Raji (cell line): ENCODE measurements at regions not wholly inside any gene's neighbourhood (a gene's known extent, or its start where the extent isn't known, plus 50 kb on each side); places are given as distances from the start of the nearest gene placed in this dataset.

Source experiments
- POLR2A ChIP-seq: IDR thresholded peaks from 2 replicates; pipeline ENCODE4 v1.6.1; 2011; ENCODE audit warnings: low read depth, low read length, control low read depth; ENCODE audit not compliant: insufficient read depth

DNA sequence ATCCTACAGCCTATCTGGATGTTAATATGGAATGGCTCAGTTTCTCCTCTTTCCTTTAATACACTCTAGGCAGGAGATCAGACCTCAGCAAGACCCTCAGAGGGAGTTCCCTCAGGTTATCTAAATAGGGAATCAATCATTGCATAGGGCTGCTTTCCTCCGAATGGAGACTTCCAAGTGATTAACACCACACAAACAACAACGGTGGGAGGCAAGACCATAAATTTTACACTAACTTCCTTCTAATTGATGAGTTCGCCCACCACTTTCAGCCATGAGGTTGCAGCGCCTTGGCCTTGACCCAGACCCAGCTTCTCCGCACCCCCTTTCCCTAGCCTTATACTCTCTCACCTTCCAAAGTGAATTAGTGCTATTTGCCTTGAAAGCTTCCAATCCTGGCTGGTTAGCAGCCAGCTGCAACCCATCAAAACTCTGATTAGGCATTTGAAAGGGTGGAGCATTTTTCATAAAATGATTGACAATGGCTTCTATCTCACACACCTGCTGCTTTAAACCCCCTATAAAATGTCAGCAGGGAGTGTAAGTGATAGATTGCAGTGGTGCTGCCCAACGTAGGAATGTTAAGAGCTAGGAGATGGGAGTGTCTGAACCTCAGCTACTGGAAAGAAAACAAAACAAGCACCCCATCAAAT, 534.9 kb upstream of the USP24 start:
- no peak for TF ChIP-seq POLR2A

DNA sequence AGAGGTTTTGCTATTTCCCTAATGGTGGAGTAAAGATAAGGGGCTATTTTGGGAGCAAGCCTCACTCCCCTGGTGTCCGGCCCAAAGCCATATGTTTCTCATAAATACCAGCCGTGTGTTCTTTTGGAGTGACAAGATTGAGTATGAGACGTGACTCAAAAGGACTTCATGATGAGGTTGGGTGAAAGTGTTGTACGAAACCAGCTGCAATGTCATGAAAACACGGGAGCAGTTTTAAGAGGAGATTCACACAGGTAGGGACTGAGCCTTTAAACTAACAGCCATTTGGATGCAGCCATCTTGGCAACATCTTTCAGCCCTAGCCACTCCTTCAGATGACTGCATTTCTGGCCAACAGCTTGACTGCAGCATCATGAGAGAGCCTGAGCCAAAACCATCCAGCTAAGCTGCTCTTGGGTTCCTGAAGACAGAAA, 532.3 kb upstream of the USP24 start:
- TF ChIP-seq POLR2A = no peak

- no peak for TF ChIP-seq POLR2A
Measured at GRCh38 chr1:55746710-55747109, 531.5 kb upstream of the USP24 start.

- no peak for TF ChIP-seq POLR2A
Measured at GRCh38 chr1:55741516-55741915, 526.4 kb upstream of the USP24 start.

- TF ChIP-seq POLR2A = no peak
Measured at GRCh38 chr1:55735106-55735505, 519.9 kb upstream of the USP24 start.

DNA sequence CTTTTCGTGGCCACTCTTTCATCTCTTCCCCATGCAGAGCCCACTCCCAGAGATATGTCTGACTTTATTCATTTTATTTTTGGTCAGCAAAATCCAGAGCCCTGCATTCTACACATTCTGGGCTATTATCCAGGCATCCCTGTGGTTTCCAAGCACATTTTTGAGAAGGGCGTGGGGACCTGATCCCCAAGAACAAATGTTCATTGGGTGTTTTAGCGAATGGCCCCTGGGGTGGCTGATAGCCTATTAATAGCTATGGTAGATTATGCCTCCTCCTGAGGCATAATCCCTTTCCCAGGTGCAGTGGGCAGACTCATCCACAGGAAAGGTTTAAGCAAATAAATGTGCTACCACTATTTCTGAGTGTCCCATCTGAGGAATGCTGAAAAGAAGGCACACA, 511.8 kb upstream of the USP24 start:
- no peak for TF ChIP-seq POLR2A

GRCh38 chr1:55725378-55725777, 510.2 kb upstream of the USP24 start:
- no peak for TF ChIP-seq POLR2A

GRCh38 chr1:55724551-55725325, 509.6 kb upstream of the USP24 start:
- no peak for TF ChIP-seq POLR2A

- no peak for TF ChIP-seq POLR2A
Measured at GRCh38 chr1:55723001-55723400, 507.8 kb upstream of the USP24 start.

DNA sequence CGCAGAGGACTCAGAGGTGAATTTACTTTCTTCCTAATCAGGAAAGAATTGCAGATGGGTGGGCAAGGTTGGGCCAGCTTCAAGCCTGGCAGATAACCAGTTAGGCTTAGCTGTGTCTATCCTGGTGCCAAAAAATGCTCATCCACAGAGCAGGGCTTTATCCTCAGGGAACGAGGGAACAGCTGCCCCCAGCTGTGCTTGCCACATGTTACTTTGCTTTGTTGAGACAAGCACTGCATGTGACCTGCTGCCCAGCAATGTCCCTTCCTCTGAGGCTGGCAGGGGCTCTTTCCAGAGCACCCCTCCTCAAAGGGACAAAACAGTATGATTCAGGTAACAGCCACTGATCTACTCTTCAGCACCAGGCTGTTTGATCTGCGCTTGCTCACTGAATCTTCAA, 505.1 kb upstream of the USP24 start:
- no peak for TF ChIP-seq POLR2A

GRCh38 chr1:55718758-55719671, 503.9 kb upstream of the USP24 start:
- no peak for TF ChIP-seq POLR2A

- no peak for TF ChIP-seq POLR2A
Measured at GRCh38 chr1:55717111-55717510, 501.9 kb upstream of the USP24 start.

DNA sequence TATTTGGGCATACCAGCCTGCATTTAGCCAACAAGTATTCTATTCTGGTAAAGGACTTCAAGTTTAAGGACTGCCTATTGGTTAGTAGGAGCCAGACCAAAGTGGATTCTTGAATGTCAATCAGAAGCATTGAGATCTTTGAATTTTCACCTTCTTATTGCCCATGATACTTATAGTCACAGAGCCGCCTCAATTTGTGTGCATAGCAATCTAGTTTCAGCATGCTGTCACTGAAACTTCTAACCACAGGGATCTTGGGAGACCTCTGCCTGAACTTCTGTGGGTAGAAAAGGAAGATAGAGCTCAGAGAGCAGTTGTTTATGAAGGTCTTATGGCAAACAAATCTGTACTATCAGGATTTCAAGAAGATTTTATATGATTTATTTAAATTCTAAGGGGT, 501.4 kb upstream of the USP24 start:
- no peak for TF ChIP-seq POLR2A

DNA sequence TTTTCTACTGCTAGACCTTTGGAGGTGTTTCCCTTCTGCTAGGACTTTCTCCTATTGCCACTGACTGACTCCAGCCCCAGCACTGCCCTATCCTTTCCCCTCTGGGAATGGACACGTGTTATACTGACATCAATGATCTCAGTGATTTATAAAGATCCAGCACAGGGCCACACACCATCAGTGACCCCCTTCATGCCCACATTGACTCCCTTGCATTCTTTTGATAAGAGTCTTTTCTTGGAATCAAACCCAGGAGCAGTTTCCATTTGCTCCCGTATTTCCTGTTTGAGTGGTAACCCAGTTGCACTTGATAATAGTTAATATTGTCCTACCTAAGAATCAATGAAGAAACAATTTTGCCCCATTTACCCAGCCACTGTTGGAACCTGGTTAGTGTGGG, 501.0 kb upstream of the USP24 start:
- no peak for TF ChIP-seq POLR2A

GRCh38 chr1:55714230-55714629, 499.1 kb upstream of the USP24 start:
- no peak for TF ChIP-seq POLR2A

GRCh38 chr1:55713516-55713915, 498.4 kb upstream of the USP24 start:
- TF ChIP-seq POLR2A = no peak
